Adrenal gland (tissue), 5 donors: ENCODE measurements at regions not wholly inside any gene's neighbourhood (a gene's known extent, or its start where the extent isn't known, plus 50 kb on each side); places are given as distances from the start of the nearest gene placed in this dataset.
"Not testable (repeated sequence)": the region's sequence is repeated elsewhere in the genome, so short reads cannot be mapped to it uniquely, and the experiment has no call there.

Experiments
- POLR2A ChIP-seq, 2 donors: fragments of 450-650 bp; IDR thresholded peaks; one replicate each; pipeline ENCODE4 v1.6.1; 2017; ENCODE audit warnings: antibody characterized with exemption in 2 of 2, mild to moderate bottlenecking in 2 of 2, moderate library complexity in 1 of 2
- TF ChIP-seq, protein P1 (sequence below), 6 experiments: fragments of 450-650 bp in 4 of 6; fragments of 200-600 bp in 2 of 6; sonication (generic) in 1 of 6; IDR thresholded peaks; 1 replicate in 5 of 6; 2 replicates in 1 of 6; pipeline versions ENCODE4 v1.5.1 to v1.8.0; 2016 to 2021; ENCODE audit warnings: antibody characterized with exemption in 6 of 6, mild to moderate bottlenecking in 2 of 6, moderate library complexity in 1 of 6
- donor health status: DM: no; HTN: no; CAD: no.

DNA sequence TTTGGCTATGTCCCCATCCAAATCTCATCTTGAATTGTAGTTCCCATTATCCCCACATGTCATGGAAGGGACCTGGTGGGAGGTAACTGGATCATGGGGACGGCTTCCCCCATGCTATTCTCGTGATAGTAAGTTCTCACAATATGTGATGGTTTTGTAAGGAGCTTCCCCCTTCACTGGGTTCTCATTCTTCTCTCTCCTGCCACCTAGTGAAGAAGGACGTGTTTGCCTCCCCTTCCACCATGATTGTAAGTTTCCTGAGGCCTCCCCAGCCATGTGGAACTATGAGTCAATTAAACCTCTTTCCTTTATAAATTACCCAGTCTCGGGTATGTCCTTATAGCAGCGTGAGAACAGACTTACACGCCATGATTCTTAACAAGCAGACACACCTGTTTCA lies 165.6 kb downstream of the XPNPEP1 start:
- not testable (repeated sequence) for TF ChIP-seq POLR2A (IDR thresholded peaks at IDR 0.05)
- TF ChIP-seq, protein P1, sequence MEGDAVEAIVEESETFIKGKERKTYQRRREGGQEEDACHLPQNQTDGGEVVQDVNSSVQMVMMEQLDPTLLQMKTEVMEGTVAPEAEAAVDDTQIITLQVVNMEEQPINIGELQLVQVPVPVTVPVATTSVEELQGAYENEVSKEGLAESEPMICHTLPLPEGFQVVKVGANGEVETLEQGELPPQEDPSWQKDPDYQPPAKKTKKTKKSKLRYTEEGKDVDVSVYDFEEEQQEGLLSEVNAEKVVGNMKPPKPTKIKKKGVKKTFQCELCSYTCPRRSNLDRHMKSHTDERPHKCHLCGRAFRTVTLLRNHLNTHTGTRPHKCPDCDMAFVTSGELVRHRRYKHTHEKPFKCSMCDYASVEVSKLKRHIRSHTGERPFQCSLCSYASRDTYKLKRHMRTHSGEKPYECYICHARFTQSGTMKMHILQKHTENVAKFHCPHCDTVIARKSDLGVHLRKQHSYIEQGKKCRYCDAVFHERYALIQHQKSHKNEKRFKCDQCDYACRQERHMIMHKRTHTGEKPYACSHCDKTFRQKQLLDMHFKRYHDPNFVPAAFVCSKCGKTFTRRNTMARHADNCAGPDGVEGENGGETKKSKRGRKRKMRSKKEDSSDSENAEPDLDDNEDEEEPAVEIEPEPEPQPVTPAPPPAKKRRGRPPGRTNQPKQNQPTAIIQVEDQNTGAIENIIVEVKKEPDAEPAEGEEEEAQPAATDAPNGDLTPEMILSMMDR (IDR thresholded peaks at IDR 0.05), result not testable (repeated sequence)
